IMR-90 (cell line): ENCODE measurements at regions not wholly inside any gene's neighbourhood (a gene's known extent, or its start where the extent isn't known, plus 50 kb on each side); places are given as distances from the start of the nearest gene placed in this dataset.

Experiments
- ATAC-seq: fragments of 200-7000 bp; cut with Tn5 transposase; 2 replicates; pipeline ENCODE4 v1.9.1; 2020; ENCODE audit warnings: low read depth, mild to moderate bottlenecking, moderate library complexity
- BruUV-seq: library from RNA; stranded (reverse); fragments of 400-500 nt; replicated peaks from 2 replicates; lab custom pipeline; 2021; lab: Mats Ljungman, UMichigan
- CTCF ChIA-PET: fragments of 300-600 bp; formaldehyde crosslinking; extraction: SDS; loops from one replicate; lab custom pipeline; 2021; ENCODE audit warnings: antibody characterized with exemption; lab: Yijun Ruan, JAX
- POLR2A ChIA-PET: fragments of 300-600 bp; sonication (Branson Sonifier 250); formaldehyde crosslinking; loops from one replicate; lab custom pipeline; 2022; ENCODE audit warnings: antibody characterized with exemption; ENCODE audit not compliant: unreplicated experiment; lab: Charles Lee
- DNase-seq: peaks from one replicate; pipeline ENCODE4 v3.0.0; 2013
- H2AFZ ChIP-seq: replicated peaks from 2 replicates; pipeline ENCODE3; 2013; ENCODE audit warnings: low read length, mild to moderate bottlenecking; ENCODE audit not compliant: poor library complexity
- H2AK5ac ChIP-seq: 2 replicates; pipeline ENCODE4 v1.6.1; 2013; ENCODE audit warnings: low read depth, low read length, inconsistent platforms
- H2AK9ac ChIP-seq: replicated peaks from 2 replicates; pipeline ENCODE3; 2013; ENCODE audit warnings: mild to moderate bottlenecking, low read depth, low read length, moderate library complexity; ENCODE audit not compliant: poor library complexity
- H2BK120ac ChIP-seq: 2 replicates; pipeline ENCODE4 v1.6.1; 2013; ENCODE audit warnings: low read depth, low read length, inconsistent platforms
- H2BK15ac ChIP-seq: 3 replicates; pipeline ENCODE4 v1.6.1; 2013; ENCODE audit warnings: low read depth, low read length, inconsistent platforms
- H2BK20ac ChIP-seq: 2 replicates; pipeline ENCODE4 v1.6.1; 2013; ENCODE audit warnings: low read depth, mild to moderate bottlenecking, inconsistent platforms, low read length, moderate library complexity
- H2BK5ac ChIP-seq: 2 replicates; pipeline ENCODE4 v1.6.1; 2013; ENCODE audit warnings: mild to moderate bottlenecking, low read depth, low read length, inconsistent platforms; ENCODE audit not compliant: poor library complexity, severe bottlenecking
- H3K14ac ChIP-seq: replicated peaks from 2 replicates; pipeline ENCODE4 v1.6.1; 2013; ENCODE audit warnings: low read depth, low read length, inconsistent platforms
- H3K18ac ChIP-seq: 2 replicates; pipeline ENCODE4 v1.6.1; 2013; ENCODE audit warnings: low read depth, low read length, control low read depth
- H3K23ac ChIP-seq: 2 replicates; pipeline ENCODE4 v1.6.1; 2013; ENCODE audit warnings: low read depth, low read length, inconsistent platforms
- H3K27ac ChIP-seq: 2 replicates; pipeline ENCODE4 v1.5.1; 2013; ENCODE audit warnings: mild to moderate bottlenecking, control low read depth, low read length; ENCODE audit not compliant: insufficient read depth
- H3K27me3 ChIP-seq: 2 replicates; pipeline ENCODE4 v1.6.1; 2013; ENCODE audit warnings: low read length; ENCODE audit not compliant: control insufficient read depth, insufficient read depth
- H3K36me3 ChIP-seq: 2 replicates; pipeline ENCODE4 v1.6.1; 2013; ENCODE audit warnings: low read length, mixed read lengths; ENCODE audit not compliant: control insufficient read depth, insufficient read depth
- H3K4ac ChIP-seq: 2 replicates; pipeline ENCODE4 v1.6.1; 2013; ENCODE audit warnings: low read depth, low read length, inconsistent platforms
- H3K4me1 ChIP-seq: 2 replicates; pipeline ENCODE4 v1.6.1; 2013; ENCODE audit warnings: low read length, mixed read lengths; ENCODE audit not compliant: control insufficient read depth, insufficient read depth
- H3K4me2 ChIP-seq: 2 replicates; pipeline ENCODE4 v1.6.1; 2013; ENCODE audit warnings: low read depth, mild to moderate bottlenecking, control low read depth, low read length, moderate library complexity
- H3K4me3 ChIP-seq: 2 replicates; pipeline ENCODE4 v1.5.1; 2013; ENCODE audit warnings: low read depth, mild to moderate bottlenecking, control low read depth, low read length, moderate library complexity; ENCODE audit not compliant: insufficient read depth
- H3K56ac ChIP-seq: 2 replicates; pipeline ENCODE4 v1.6.1; 2013; ENCODE audit warnings: low read length, inconsistent platforms; ENCODE audit not compliant: insufficient read depth; ENCODE audit errors: extremely low read depth
- H3K79me1 ChIP-seq, 2 experiments: 2 replicates each; pipeline ENCODE4 v1.6.1; 2013; ENCODE audit warnings: low read length in 2 of 2, inconsistent platforms in 1 of 2, low read depth in 1 of 2
- H3K9ac ChIP-seq: 2 replicates; pipeline ENCODE4 v1.6.1; 2013; ENCODE audit warnings: low read depth, low read length, control low read depth
- H3K9me1 ChIP-seq: 2 replicates; pipeline ENCODE4 v1.6.1; 2013; ENCODE audit warnings: low read length, inconsistent platforms; ENCODE audit not compliant: insufficient read depth
- H3K9me3 ChIP-seq: 2 replicates; pipeline ENCODE4 v1.6.1; 2013; ENCODE audit warnings: low read length; ENCODE audit not compliant: control insufficient read depth, insufficient read depth
- H4K20me1 ChIP-seq: 2 replicates; pipeline ENCODE4 v1.6.1; 2013; ENCODE audit warnings: low read length, inconsistent platforms; ENCODE audit not compliant: insufficient read depth
- H4K5ac ChIP-seq: 2 replicates; pipeline ENCODE4 v1.6.1; 2013; ENCODE audit warnings: mild to moderate bottlenecking, low read depth, low read length, control low read depth
- H4K8ac ChIP-seq, 2 experiments: 2 replicates each; pipeline ENCODE4 v1.6.1; 2013; ENCODE audit warnings: low read depth in 2 of 2, low read length in 2 of 2, control low read depth in 1 of 2, inconsistent platforms in 1 of 2
- H4K91ac ChIP-seq: 2 replicates; pipeline ENCODE4 v1.6.1; 2013; ENCODE audit warnings: low read depth, low read length, inconsistent platforms; ENCODE audit not compliant: insufficient read depth
- BHLHE40 ChIP-seq: fragments of 150-350 bp; IDR thresholded peaks from 2 replicates; pipeline ENCODE4 v1.6.1; 2016; ENCODE audit warnings: mild to moderate bottlenecking, low read depth, low read length
- CEBPB ChIP-seq: IDR thresholded peaks from 2 replicates; pipeline ENCODE4 v1.6.1; 2012; ENCODE audit warnings: low read depth, low read length, improper control_type of control experiment
- CHD1 ChIP-seq: IDR thresholded peaks from 2 replicates; pipeline ENCODE4 v1.6.1; 2012; ENCODE audit warnings: low read depth, low read length, improper control_type of control experiment
- CTCF ChIP-seq: conservative IDR thresholded peaks from 2 replicates; pipeline ENCODE4 v1.5.1; 2012; ENCODE audit warnings: mild to moderate bottlenecking, low read depth, low read length, improper control_type of control experiment
- ELK1 ChIP-seq: fragments of 150-350 bp; IDR thresholded peaks from 2 replicates; pipeline ENCODE4 v1.6.1; 2016; ENCODE audit warnings: low read depth, mild to moderate bottlenecking, low read length, moderate library complexity, borderline replicate concordance
- FOS ChIP-seq: fragments of 150-350 bp; IDR thresholded peaks from 2 replicates; pipeline ENCODE4 v1.6.1; 2016; ENCODE audit warnings: low read depth, low read length
- MAFK ChIP-seq: IDR thresholded peaks from 2 replicates; pipeline ENCODE4 v1.6.1; 2012; ENCODE audit warnings: low read depth, low read length, improper control_type of control experiment
- MAZ ChIP-seq: IDR thresholded peaks from 2 replicates; pipeline ENCODE4 v1.6.1; 2012; ENCODE audit warnings: low read depth, mild to moderate bottlenecking, low read length, improper control_type of control experiment, moderate library complexity, borderline replicate concordance
- MXI1 ChIP-seq: IDR thresholded peaks from 2 replicates; pipeline ENCODE4 v1.6.1; 2012; ENCODE audit warnings: low read depth, mild to moderate bottlenecking, low read length, moderate library complexity, borderline replicate concordance
- NFE2L2 ChIP-seq: fragments of 150-350 bp; IDR thresholded peaks from 2 replicates; pipeline ENCODE4 v1.6.1; 2016; ENCODE audit warnings: low read depth, mild to moderate bottlenecking, low read length
- POLR2A ChIP-seq: IDR thresholded peaks from 2 replicates; pipeline ENCODE4 v1.6.1; 2012; ENCODE audit warnings: mild to moderate bottlenecking, low read depth, low read length
- RAD21 ChIP-seq: IDR thresholded peaks from 2 replicates; pipeline ENCODE4 v1.6.1; 2012; ENCODE audit warnings: low read length, improper control_type of control experiment
- RCOR1 ChIP-seq: IDR thresholded peaks from 2 replicates; pipeline ENCODE4 v1.6.1; 2012; ENCODE audit warnings: mild to moderate bottlenecking, low read length, improper control_type of control experiment; ENCODE audit not compliant: insufficient replicate concordance
- RFX5 ChIP-seq: IDR thresholded peaks from 2 replicates; pipeline ENCODE4 v1.8.0; 2012; ENCODE audit warnings: low read depth, mild to moderate bottlenecking, low read length, moderate library complexity
- SMC3 ChIP-seq: fragments of 150-350 bp; IDR thresholded peaks from 2 replicates; pipeline ENCODE4 v1.6.1; 2016; ENCODE audit warnings: low read depth, mild to moderate bottlenecking, antibody characterized with exemption, low read length, moderate library complexity
- USF2 ChIP-seq: fragments of 150-350 bp; IDR thresholded peaks from 2 replicates; pipeline ENCODE4 v1.6.1; 2017; ENCODE audit warnings: mild to moderate bottlenecking, antibody characterized with exemption, low read length, low read depth
- WGBS, 2 experiments: methylation state at CpG; one replicate each; pipeline versions ENCODE4 v1.1.5 to v1.1.7; 2013; ENCODE audit warnings: missing lambda C conversion rate in 2 of 2; ENCODE audit not compliant: insufficient read length in 1 of 2; ENCODE audit errors: extremely low coverage in 2 of 2; 5-methylcytosine and 5-hydroxymethylcytosine counted together
- dilution Hi-C: fragments of 300-500 bp; cut with HindIII; formaldehyde crosslinking; loops from one replicate; pipeline ENCODE4 v1.14.3; 2018; ENCODE audit warnings: low sequenced_read_pairs; ENCODE audit not compliant: unreplicated experiment
- in situ Hi-C: fragments of 300-500 bp; cut with MboI; formaldehyde crosslinking; loops from 3 replicates; pipeline ENCODE4 v1.14.3; 2019; ENCODE audit warnings: low sequenced_read_pairs, inconsistent platforms, mixed read lengths
- intact Hi-C: fragments of 100-400 bp; cut with micrococcal nuclease; formaldehyde crosslinking; loops from 2 replicates; pipeline ENCODE4 v1.10.0; 2022

- ATAC-seq (no peak), DNase-seq (no peak)
- Histone ChIP-seq H3K56ac (no peak overlapping the region), H3K9ac (no peak overlapping the region), H3K36me3 (no peaks in the 10 kb centered on the region), H3K14ac (no peak overlapping the region), H2AFZ (no peak overlapping the region), H3K4me2 (no peak overlapping the region), H3K23ac (no peak overlapping the region), H3K27me3 (no peaks in the 10 kb centered on the region), H2BK120ac (no peak overlapping the region), H3K9me1 (no peaks in the 10 kb centered on the region), H3K18ac (no peak overlapping the region), H3K4me3 (no peak overlapping the region), H2BK15ac (no peak overlapping the region), H2BK20ac (no peak overlapping the region), H3K4me1 (no peaks in the 10 kb centered on the region), H4K8ac (no peak overlapping the region), H3K4ac (no peak overlapping the region), H3K79me1 (no peaks in the 10 kb centered on the region), H3K9me3 (no peaks in the 10 kb centered on the region), H2BK5ac (no peak overlapping the region), H4K91ac (no peak overlapping the region), H3K27ac (no peak overlapping the region), H2AK5ac (no peak overlapping the region), H4K20me1 (no peaks in the 10 kb centered on the region), H4K5ac (no peak overlapping the region), H2AK9ac (no peak overlapping the region)
- TF ChIP-seq MAFK = no peak
- no peak for TF ChIP-seq RFX5
- no peak for TF ChIP-seq BHLHE40
- TF ChIP-seq RCOR1 = no peak
- TF ChIP-seq CHD1 = no peak
- no peak for TF ChIP-seq NFE2L2
- no peak for TF ChIP-seq RAD21
- no peak for TF ChIP-seq FOS
- no peak for TF ChIP-seq POLR2A
- TF ChIP-seq CEBPB = no peak
- no peak for TF ChIP-seq ELK1
- no peak for TF ChIP-seq SMC3
- TF ChIP-seq MAZ = no peak
- TF ChIP-seq CTCF = no peak
- no peak for TF ChIP-seq MXI1
- no peak for TF ChIP-seq USF2
- intact Hi-C loops = no loop called here
- dilution Hi-C loops = no loop called here
- WGBS, 2 experiments = 70% methylated on average over 2 of the region's 4 CpGs; no CpG with 5 or more reads in 1 of the 2 experiments
- CTCF ChIA-PET = no interaction called here
- in situ Hi-C loops = no loop called here
- no TSS peak for BruUV-seq
- POLR2A ChIA-PET = no interaction called here
Observed at GRCh38 chr12:68078737-68079136, 80.8 kb downstream of the IFNG start.
